HG02588 (cell line): ENCODE measurements at regions not wholly inside any gene's neighbourhood (a gene's known extent, or its start where the extent isn't known, plus 50 kb on each side); places are given as distances from the start of the nearest gene placed in this dataset.

Experiments
- ATAC-seq: cut with Tn5 transposase; IDR thresholded peaks from one replicate; pipeline ENCODE4 v1.9.1; 2021; ENCODE audit warnings: mild to moderate bottlenecking, moderate library complexity; ENCODE audit not compliant: unreplicated experiment

DNA sequence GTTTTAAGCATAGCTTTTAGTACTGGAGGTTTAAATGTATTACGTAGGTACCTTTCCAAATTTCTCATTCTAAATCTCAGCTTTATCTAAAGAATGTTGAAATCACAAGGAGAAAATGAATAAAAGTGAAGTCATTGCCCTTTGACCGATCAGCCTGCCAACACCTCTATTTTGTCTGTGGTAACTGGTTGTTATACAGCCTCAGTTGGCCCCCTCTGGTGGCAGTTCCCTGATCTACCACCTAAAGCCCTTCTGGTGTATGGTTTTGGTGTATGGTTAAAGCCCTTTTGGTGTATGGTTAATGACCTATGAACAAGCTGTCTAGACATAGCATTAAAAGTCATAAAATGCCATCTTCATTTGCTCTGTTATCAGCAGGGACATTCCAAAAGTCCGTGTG lies 378.2 kb upstream of the AZI2 start:
- ATAC-seq = peak; percentile 69

DNA sequence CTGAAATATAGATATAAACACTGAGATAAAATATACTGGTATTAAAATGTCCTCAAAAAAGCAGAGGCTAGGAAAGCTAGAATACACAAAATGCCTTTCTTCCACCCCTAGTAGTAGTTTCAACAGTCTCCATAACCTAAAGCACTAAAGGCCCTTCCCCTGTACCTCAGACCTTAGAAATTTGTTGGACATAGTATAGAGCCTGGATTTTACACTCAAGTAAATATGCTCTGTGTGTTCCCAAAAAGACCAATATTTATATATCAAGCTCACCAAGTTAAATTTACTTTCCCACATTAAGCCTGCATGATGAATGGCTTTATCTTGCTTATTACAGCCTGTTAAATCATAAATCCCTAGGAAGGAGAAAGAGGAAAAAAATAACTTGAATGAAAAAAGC lies 378.7 kb upstream of the AZI2 start:
- ATAC-seq = no peak

DNA sequence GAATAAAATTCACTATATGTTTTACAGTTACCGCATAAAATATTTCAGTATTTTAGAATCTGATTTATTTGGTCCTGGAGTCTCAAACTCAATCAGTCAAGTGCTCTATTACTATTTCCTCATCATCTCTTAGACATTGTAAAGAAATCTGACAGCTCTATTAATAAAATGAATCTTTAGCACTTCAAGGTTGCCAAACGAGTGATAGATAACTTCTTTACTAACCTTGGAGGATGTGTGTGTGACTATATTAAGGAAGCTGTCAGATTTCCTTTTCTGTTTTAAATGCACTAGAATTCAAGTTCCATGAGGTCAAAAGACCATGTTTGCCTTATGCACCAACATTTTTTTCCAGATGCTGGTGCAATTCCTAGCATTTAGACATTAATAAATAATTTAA lies 389.8 kb upstream of the AZI2 start:
- no peak for ATAC-seq

DNA sequence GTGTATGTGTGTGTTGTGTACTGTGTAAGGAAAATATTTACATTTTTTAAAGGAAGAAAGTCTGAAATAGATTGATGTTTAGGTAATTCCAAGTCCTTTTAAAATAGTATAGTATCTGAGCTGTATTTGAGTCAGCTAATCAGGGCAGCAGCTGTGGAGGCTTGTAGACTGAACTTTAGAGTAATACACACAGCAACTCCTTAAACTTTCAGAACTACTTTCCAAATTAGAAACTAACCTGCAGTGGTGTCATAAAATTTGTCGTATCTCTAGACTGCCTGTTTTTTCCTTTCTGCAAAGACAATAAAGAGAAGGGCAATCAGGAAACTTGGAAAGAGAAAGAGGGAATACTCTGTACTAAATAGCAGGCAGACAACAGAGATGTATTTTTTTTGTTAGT lies 391.0 kb upstream of the AZI2 start:
- no peak for ATAC-seq

DNA sequence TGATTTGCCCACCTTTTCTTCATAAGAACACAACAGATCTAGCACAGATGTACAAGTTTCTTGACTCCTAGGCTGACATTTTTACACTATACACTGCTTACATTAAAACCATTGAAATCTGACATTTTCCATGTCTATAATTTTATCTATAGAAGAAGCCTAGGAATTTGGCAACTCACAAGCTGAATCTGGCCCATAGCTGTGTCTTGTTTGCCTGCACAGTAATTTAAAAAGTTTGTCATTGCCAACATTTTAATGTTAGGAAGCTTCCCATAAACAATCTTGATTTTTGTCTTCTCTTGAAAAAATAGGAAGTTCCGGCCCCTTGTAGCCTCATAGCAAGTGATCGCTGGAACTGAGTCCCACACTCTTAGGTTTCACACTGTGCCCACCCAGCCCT lies 394.6 kb upstream of the AZI2 start:
- ATAC-seq = no peak

- no peak for ATAC-seq
These were observed 395.2 kb upstream of the AZI2 start for GRCh38 chr3:28743831-28744230.

DNA sequence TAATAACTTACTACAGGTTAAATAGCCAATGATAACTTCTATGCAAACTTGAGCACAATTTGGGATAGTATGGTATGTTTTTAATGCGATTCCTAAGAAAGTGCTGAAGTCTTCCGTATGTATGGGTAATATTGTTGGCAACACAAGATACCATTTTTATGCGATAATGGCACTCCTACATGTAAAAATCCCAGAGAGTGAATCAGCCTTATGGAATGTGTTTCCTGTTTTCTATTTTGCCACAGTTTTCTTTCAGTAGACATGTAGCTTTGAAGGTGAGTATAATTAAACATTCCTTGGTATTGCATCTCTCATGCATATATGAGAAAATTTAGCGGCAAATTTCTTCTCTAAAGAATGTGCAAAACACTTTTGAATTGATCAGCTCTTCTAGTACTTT lies 396.8 kb upstream of the AZI2 start:
- ATAC-seq = no peak

DNA sequence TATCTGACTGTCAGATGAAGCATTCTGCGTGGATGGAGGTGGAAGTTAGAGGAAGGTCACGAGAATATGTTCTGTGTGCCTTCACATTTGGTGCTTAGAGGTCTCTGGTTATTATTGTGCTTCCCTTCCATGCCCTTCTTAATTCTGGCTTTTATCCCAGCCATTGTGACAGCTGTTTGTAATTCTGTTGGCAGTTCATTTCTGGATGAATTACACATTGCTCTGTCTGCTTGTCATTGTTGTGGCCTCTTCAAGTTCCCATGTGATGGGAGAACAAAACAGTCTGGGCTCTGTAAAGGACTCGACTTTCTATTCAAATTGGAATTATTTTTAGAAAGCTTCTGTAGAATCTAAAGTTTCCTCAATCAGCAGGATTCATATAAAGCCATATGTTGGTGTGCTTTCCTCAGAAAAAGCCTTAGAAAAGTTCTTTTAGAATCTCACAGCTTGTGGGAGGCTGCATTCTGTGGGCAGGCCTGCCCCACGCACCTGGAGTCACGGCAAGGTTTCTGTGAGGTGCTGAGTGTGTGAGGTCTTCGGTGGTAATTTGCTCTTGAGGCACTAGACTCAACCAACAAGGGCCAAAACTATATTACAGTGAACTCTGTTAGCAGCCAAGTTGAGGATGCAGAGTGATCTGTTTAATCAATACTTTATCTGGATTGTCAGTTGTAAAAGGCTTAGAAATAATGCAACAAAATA lies 397.4 kb upstream of the AZI2 start:
- no peak for ATAC-seq

- ATAC-seq = no peak
These were observed 398.4 kb upstream of the AZI2 start for GRCh38 chr3:28746990-28747389.

GRCh38 chr3:28751864-28752263 lies 403.2 kb upstream of the AZI2 start:
- no peak for ATAC-seq

DNA sequence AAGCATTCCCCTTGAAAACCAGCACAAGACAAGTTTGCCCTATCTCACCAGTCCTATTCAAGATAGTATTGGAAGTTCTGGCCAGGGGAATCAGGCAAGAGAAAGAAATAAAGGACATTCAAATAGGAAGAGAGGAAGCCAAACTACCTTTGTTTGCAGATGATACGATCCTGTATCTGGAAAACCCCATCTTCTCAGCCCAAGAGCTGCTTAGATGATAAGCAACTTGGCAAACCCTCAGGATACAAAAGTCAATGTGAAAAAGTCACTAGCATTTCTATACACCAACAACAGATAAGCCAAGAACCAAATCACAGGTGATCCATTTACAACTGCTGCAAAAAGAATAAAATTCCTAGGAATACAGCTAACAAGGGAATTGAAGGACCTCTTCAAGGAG lies 403.7 kb upstream of the AZI2 start:
- no peak for ATAC-seq

DNA sequence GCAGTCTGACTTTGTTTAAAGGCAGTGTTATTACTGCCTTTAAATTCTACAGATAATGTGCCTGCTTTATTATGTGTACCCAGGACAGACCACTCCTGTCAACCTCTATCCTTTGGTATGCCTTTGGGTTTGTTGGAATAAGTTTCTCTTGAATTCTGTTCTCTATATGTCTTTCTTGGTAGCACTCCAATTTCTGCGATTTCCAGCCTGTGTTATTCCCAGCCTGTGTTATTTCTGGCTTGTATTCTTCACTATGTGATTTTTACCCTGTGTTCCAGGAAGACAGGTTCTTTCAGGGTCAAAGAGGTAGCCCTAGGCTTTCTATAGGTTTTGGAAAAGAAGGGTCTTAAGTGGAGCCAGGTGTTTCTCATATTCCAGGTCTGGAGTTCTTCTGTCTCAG lies 407.4 kb upstream of the AZI2 start:
- no peak for ATAC-seq

DNA sequence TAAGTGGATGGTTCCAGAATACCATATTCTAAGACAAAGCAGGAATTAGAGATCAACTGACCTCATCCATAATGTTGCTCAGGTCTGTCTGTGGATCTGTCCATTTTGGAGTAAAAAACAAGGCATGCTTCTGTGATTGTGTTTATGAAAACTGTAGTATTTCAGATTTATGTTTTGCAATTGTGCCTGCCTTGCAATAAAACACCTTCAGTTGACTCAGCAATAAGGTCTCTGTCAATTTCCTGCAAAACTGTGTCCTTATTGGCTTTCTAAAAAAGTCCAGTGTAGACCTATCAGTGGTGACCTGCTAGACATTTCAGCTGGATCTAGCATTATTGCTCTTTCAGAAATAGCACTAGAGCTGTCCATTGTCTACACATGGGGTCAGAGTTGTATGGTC lies 409.5 kb upstream of the AZI2 start:
- ATAC-seq = no peak

DNA sequence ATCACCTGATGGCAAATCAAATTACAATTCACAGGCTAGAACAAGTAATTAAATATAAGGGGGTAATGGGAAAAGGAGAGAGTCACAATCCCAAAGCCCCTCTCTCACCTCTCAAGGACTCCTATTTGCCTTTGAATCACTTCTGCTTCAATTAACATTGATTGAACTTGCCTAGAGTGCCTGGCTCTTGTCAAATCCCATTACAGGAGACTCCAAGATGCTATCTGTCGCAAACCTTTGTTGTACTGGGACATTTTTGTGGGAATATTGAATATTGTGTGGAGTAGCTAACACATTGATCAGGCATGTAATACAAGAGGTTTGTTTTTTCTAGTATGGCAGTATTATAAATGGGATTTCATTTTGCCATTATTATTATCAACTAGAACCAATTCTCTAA lies 412.8 kb upstream of the AZI2 start:
- ATAC-seq = no peak

- no peak for ATAC-seq
These were observed 416.6 kb upstream of the AZI2 start for GRCh38 chr3:28765194-28765593.

- no peak for ATAC-seq
These were observed 419.8 kb upstream of the AZI2 start for GRCh38 chr3:28768439-28768838.

DNA sequence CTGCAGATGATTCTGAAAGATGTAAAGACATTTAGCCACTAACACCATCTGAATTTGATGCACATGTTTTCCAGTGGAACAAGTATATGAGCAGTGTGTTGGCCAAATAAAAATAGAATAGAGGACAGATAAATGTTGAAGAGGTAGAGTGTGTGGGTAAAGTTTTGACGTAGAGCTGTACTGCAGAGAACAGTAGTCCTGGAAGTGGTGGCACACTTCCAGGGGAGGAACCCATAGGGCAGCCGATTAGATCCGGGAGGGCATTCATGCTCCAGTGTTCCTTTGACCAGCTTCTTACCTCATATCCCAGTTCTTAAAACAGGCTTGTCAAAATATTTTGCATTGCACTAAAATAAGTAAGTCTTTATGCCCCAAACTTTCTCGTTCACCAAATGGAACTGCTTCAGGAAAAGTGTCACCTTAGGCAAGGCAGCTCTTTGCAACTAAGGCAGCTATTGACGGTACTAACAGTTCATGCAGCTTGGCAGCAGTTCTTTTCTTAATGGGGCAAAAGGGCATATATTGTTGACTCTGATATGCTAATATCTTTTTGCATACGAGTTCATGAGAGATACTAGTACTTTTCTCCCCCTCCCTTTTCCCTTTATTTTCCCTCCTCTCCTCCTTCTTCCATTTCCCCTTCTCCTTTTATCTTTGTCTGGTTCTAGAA lies 429.3 kb upstream of the AZI2 start:
- no peak for ATAC-seq

DNA sequence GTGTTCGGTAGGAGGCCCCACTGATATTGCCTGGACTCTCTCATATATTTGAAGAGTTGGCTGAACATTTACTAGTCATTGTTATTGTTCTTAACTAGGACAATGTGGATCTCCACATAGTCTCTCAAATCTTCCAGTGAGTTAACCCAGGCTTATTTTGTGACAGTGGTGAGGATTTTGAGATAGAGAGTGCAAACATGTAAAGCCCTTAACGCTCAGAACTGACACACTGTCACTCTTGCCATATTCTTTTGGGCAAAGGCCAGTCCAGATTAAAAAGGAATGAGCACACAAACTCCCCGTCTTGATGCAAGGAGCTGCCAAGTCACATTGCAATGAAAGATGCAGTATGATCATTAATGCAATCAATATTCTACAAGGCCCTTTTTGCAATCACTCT lies 431.9 kb upstream of the AZI2 start:
- ATAC-seq = no peak

GRCh38 chr3:28781053-28781452 lies 432.4 kb upstream of the AZI2 start:
- no peak for ATAC-seq

DNA sequence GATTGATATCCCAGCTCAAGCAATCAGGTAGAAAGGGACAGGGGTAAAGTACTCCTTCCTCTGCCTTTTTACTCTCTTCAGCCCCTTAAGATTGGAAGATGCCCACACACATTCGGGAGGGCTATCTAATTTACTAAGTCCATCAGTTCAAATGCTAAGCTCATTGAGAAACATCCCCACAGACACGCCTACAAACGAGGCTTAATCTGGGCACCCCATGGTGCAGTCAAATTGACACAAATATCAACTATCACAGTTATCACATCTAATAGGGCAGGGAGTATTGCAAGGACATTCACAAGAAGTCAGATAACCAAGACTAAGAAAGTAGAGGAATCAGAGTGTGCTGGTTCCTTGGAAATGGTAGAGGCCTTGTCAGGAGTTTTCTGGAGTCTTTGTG lies 437.8 kb upstream of the AZI2 start:
- ATAC-seq = no peak

DNA sequence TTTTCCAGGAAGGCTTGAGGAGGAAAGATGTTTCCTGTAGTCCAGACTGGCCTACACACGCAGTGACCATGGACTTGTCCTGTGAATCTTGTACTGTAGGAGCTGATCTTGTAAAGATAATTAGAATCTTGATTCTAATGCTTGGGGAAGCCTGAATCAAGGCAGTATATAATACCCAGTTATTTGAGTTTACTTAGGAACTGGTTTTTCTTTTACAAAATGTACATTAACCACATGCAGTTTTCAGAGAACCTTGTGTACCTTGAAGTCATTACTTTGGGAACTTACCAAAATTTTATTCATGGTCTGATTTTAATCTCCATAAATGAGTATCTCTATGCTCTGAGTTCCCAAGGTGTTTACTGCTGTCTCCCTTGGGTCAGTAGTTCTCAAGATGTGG lies 439.9 kb upstream of the AZI2 start:
- no peak for ATAC-seq

GRCh38 chr3:28791713-28792255 lies 443.2 kb upstream of the AZI2 start:
- ATAC-seq = no peak

DNA sequence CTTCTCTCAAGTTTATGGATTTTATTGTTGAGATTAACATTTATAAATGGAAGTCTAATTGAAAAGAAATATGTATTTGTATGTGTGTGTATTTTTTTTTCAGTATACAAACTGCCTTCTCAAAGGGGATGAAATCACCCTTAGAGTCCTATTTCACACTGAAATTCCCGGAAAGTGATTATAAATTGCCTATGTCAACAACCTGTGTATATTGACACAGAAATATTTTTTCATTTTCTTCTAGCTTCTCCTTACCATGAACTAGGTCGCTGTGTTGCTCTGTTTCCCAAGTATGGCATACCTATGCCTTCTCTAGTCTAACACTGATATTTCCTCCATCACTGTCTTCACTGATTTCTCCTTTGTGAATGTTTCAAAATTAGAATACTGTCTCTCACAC lies 444.0 kb upstream of the AZI2 start:
- no peak for ATAC-seq
